Ishikawa (cell line): ENCODE measurements at regions not wholly inside any gene's neighbourhood (a gene's known extent, or its start where the extent isn't known, plus 50 kb on each side); places are given as distances from the start of the nearest gene placed in this dataset.

Source experiments
- CEBPB ChIP-seq: IDR thresholded peaks from 2 replicates; pipeline ENCODE4 v1.6.1; 2012
- CREB1 ChIP-seq: IDR thresholded peaks from 2 replicates; pipeline ENCODE4 v1.6.1; 2012; ENCODE audit warnings: low read depth
- EGR1 ChIP-seq: IDR thresholded peaks from 2 replicates; pipeline ENCODE4 v1.6.1; 2012
- EP300 ChIP-seq: IDR thresholded peaks from 2 replicates; pipeline ENCODE4 v1.6.1; 2012; ENCODE audit warnings: borderline replicate concordance
- FOXM1 ChIP-seq: IDR thresholded peaks from 2 replicates; pipeline ENCODE4 v1.6.1; 2012; ENCODE audit warnings: low read depth, borderline replicate concordance
- NFIC ChIP-seq: IDR thresholded peaks from 2 replicates; pipeline ENCODE4 v1.6.1; 2012
- RAD21 ChIP-seq: IDR thresholded peaks from 2 replicates; pipeline ENCODE4 v1.6.1; 2012; ENCODE audit warnings: low read depth
- REST ChIP-seq: IDR thresholded peaks from 2 replicates; pipeline ENCODE4 v1.6.1; 2012; ENCODE audit warnings: low read depth, mild to moderate bottlenecking
- TAF1 ChIP-seq: IDR thresholded peaks from 2 replicates; pipeline ENCODE4 v1.6.1; 2012; ENCODE audit warnings: low read depth, mild to moderate bottlenecking
- TCF12 ChIP-seq: IDR thresholded peaks from 2 replicates; pipeline ENCODE4 v1.6.1; 2012; ENCODE audit warnings: low read depth
- TEAD4 ChIP-seq: IDR thresholded peaks from 2 replicates; pipeline ENCODE4 v1.6.1; 2012
- YY1 ChIP-seq: IDR thresholded peaks from 2 replicates; pipeline ENCODE4 v1.6.1; 2012; ENCODE audit warnings: low read depth
- ZBTB7A ChIP-seq: IDR thresholded peaks from 2 replicates; pipeline ENCODE4 v1.6.1; 2012; ENCODE audit warnings: low read depth
- TF ChIP-seq, protein P1 (sequence below): IDR thresholded peaks from 2 replicates; pipeline ENCODE4 v1.6.1; 2012
- TF ChIP-seq, protein P2 (sequence below): IDR thresholded peaks from 2 replicates; pipeline ENCODE4 v1.6.1; 2012

DNA sequence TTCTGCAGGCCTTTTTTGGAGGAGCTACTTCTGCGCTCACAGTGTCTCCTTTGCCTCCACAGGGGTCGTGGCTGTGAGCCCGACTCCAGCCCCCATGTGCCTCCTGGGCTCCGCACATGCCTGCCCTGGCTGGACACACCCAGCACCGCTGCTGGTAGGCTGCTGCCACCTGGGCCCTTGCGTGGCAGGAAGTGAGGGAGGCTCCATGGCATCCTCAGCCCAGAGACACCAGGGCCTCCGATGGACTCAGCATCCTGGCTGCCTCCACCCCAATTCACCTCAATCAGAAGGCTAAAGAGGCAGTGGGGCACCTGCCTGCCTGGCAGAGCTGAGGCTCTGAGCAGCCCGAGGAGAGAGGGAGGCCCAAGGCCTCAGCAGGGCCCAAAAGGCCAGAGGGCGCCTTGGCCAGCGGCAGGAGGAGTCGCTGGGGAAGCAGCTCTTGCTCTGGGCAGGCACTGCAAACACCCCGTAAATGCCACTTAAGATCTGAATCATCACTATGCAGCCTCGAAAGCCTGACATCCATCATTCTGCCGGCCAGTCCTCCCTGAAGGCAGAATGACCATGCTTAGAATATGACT is 68.3 kb upstream of the OTOS start:
- no peak for TF ChIP-seq CREB1
- TF ChIP-seq, protein P1, sequence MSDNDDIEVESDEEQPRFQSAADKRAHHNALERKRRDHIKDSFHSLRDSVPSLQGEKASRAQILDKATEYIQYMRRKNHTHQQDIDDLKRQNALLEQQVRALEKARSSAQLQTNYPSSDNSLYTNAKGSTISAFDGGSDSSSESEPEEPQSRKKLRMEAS, result peak; percentile 48

- TF ChIP-seq YY1 (0 out of 2 replicates have a peak, but pooled peaks have one; percentile 3), EGR1 (no peak), FOXM1 (no peak), REST (no peak; the same call in 1 of the 2 replicates), ZBTB7A (no peak), TAF1 (no peak), RAD21 (no peak), TEAD4 (peak; percentile 44), CREB1 (no peak), EP300 (peak; percentile 69; the same call in 1 of the 2 replicates), CEBPB (no peak), TCF12 (peak; percentile 95), NFIC (peak; percentile 94)
- TF ChIP-seq, protein P1, result peak; percentile 65
- TF ChIP-seq, protein P2, sequence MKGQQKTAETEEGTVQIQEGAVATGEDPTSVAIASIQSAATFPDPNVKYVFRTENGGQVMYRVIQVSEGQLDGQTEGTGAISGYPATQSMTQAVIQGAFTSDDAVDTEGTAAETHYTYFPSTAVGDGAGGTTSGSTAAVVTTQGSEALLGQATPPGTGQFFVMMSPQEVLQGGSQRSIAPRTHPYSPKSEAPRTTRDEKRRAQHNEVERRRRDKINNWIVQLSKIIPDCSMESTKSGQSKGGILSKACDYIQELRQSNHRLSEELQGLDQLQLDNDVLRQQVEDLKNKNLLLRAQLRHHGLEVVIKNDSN, result no peak
These were observed 69.0 kb upstream of the OTOS start for GRCh38 chr2:240209493-240209892.

DNA sequence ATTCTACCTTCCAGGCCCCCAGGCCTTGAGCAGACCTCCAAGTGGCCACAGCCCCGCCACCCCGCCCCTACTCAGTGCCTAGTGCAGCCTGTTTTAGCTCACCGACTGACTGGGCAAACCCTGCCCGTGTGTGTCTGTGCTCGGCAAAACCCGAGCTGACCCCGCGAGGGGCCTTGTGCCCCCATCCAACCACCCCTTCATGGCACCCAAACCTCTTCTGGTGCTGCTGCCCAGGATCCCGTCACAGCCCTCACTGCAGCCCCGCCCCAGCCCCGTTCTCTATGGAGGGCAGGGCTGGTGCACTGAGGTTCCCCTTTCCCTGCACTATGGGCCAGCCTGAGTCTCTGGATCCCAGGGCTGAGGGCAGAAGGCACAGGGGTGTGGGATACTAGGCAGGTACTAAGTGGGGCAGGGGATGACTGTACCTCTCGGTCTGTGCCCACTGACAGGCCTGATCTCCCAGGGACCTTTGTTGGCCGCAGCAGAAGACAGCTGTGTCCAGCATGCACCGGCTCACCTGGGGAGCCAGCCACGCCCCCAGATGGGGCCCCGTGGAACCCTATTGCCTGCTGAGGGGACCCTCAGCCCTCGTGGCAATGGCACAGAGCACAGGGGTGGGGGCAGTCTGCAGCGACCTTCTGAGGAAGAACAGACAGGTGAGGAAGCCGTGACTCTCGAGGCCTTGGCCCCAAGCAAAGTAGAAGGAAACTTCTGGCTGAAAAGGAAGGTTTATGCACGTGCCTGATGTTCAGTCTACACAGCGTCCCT is 69.9 kb upstream of the OTOS start:
- TF ChIP-seq, protein P2, result no peak
- no peak for TF ChIP-seq NFIC
- TF ChIP-seq YY1, result no peak
- TF ChIP-seq TCF12, result no peak
- no peak for TF ChIP-seq TEAD4
- TF ChIP-seq ZBTB7A, result no peak
- no peak for TF ChIP-seq FOXM1
- TF ChIP-seq RAD21, result no peak
- TF ChIP-seq CREB1, result no peak
- TF ChIP-seq REST, result no peak
- no peak for TF ChIP-seq TAF1
- TF ChIP-seq, protein P1, result no peak

DNA sequence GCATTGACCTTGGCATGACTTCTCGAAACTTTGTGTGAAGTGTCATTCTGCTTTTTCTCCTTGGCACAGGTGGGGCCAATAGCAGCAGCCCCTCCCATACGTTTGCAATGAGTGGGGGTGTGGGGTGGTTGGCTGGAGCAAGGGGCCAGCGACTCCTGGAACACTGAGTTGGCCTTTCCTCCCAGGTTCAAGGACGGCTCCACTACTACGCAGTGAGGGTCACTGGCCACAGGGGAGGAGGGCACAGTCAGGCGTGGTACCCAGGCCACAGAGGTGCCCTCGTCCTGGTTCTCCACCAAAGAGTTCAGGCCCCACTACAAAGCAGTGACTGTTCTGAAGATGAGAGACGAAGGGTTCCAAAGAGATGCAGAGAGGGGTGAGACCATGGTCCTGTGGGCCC is 70.6 kb upstream of the OTOS start:
- no peak for TF ChIP-seq RAD21

DNA sequence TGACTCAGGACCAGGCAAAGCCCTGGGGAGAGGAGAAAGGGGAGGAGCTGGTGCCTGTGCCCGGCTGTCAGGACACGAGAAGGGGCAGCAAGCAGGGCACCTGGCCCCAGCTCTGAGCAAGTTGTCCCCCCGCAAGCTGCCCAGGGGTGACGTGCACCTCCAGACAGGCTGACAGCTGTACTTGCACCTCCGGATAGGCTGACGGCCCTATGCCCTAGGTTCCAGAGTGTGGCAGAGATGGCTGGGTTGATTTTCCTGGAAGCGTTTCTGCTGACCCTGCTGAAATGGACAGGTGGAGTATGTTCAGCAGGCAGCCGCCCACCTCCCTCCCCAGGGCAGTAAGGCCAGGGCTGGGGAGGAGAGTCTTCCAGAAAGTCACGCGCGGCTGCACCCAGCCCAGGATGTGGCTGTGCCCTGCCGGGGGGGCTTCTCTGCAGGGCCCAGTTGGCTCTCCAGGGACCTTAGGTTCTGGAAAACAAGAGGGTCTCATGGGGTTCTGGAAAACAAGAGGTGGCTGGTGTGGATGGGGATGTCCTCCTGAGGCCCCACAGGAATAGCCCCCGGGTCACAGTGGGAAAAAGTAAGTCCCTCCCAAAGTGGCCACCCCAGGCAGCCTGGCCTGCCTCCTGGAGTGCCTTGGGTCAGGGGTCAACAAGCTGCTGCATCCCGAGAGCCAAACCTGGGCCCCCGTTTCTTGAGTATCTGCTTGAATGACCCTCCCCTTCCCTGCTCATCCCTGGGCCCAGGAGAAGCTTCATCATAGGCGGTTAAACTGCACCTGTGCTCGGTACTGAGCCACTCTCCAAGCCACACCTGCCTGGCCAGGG is 71.4 kb upstream of the OTOS start:
- TF ChIP-seq, protein P1, result no peak
- no peak for TF ChIP-seq ZBTB7A
- TF ChIP-seq EGR1, result no peak
- no peak for TF ChIP-seq REST
- TF ChIP-seq CREB1, result no peak
- no peak for TF ChIP-seq EP300
- no peak for TF ChIP-seq NFIC
- TF ChIP-seq TEAD4, result no peak
- TF ChIP-seq YY1, result no peak
- no peak for TF ChIP-seq FOXM1
- TF ChIP-seq TCF12, result no peak
- TF ChIP-seq, protein P2, result no peak
- no peak for TF ChIP-seq RAD21
